NCI-H128 (cell line): ENCODE measurements at regions not wholly inside any gene's neighbourhood (a gene's known extent, or its start where the extent isn't known, plus 50 kb on each side); places are given as distances from the start of the nearest gene placed in this dataset.
"Not testable (repeated sequence)": the region's sequence is repeated elsewhere in the genome, so short reads cannot be mapped to it uniquely, and the experiment has no call there.

Experiments
- DNase-seq: peaks from one replicate; lab custom pipeline; 2025; ENCODE audit not compliant: unreplicated experiment; lab: John Stamatoyannopoulos, UW

- no peak for DNase-seq
Observed at GRCh38 chr3:34053626-34054025, 255.2 kb downstream of the PDCD6IP start.

GRCh38 chr3:34056181-34056910 is 257.9 kb downstream of the PDCD6IP start:
- DNase-seq, result no peak

GRCh38 chr3:34056951-34057390 is 258.5 kb downstream of the PDCD6IP start:
- DNase-seq, result no peak

- not testable (repeated sequence) for DNase-seq
Observed at GRCh38 chr3:34060995-34061394, 262.6 kb downstream of the PDCD6IP start.

- no peak for DNase-seq
Observed at GRCh38 chr3:34065901-34066300, 267.5 kb downstream of the PDCD6IP start.

- no peak for DNase-seq
Observed at GRCh38 chr3:34066328-34066727, 267.9 kb downstream of the PDCD6IP start.

GRCh38 chr3:34066999-34067398 is 268.6 kb downstream of the PDCD6IP start:
- DNase-seq, result no peak

- no peak for DNase-seq
Observed at GRCh38 chr3:34067536-34068051, 269.2 kb downstream of the PDCD6IP start.

GRCh38 chr3:34068505-34068904 is 270.1 kb downstream of the PDCD6IP start:
- DNase-seq, result no peak

GRCh38 chr3:34070831-34071585 is 272.6 kb downstream of the PDCD6IP start:
- DNase-seq, result no peak

- no peak for DNase-seq
Observed at GRCh38 chr3:34072297-34072696, 273.9 kb downstream of the PDCD6IP start.

- DNase-seq, result no peak
Observed at GRCh38 chr3:34073111-34073510, 274.7 kb downstream of the PDCD6IP start.

- no peak for DNase-seq
Observed at GRCh38 chr3:34073961-34074360, 275.5 kb downstream of the PDCD6IP start.

- no peak for DNase-seq
Observed at GRCh38 chr3:34075975-34076374, 277.5 kb downstream of the PDCD6IP start.

GRCh38 chr3:34077417-34078195 is 279.2 kb downstream of the PDCD6IP start:
- DNase-seq, result no peak

- no peak for DNase-seq
Observed at GRCh38 chr3:34078418-34078817, 280.0 kb downstream of the PDCD6IP start.

GRCh38 chr3:34079849-34080248 is 281.4 kb downstream of the PDCD6IP start:
- DNase-seq, result not testable (repeated sequence)

- not testable (repeated sequence) for DNase-seq
Observed at GRCh38 chr3:34090379-34090778, 291.9 kb downstream of the PDCD6IP start.

- no peak for DNase-seq
Observed at GRCh38 chr3:34090876-34091275, 292.4 kb downstream of the PDCD6IP start.

- DNase-seq, result not testable (repeated sequence)
Observed at GRCh38 chr3:34094280-34094679, 295.9 kb downstream of the PDCD6IP start.

GRCh38 chr3:34102288-34102687 is 303.9 kb downstream of the PDCD6IP start:
- DNase-seq, result no peak
